Ovary (tissue), 3 donors: ENCODE measurements at regions not wholly inside any gene's neighbourhood (a gene's known extent, or its start where the extent isn't known, plus 50 kb on each side); places are given as distances from the start of the nearest gene placed in this dataset.

Experiments used
- CTCF ChIP-seq, 3 donors: fragments of 450-650 bp in 2 of 3; fragments of 200-600 bp in 1 of 3; IDR thresholded peaks; one replicate each; pipeline versions ENCODE4 v1.5.1 to v1.8.0; 2016 to 2022; ENCODE audit warnings: antibody characterized with exemption in 3 of 3, mild to moderate bottlenecking in 1 of 3
- EP300 ChIP-seq: sonication (generic); formaldehyde crosslinking; IDR thresholded peaks from one replicate; pipeline ENCODE4 v1.6.1; 2017; ENCODE audit warnings: antibody characterized with exemption
- POLR2A ChIP-seq: fragments of 450-650 bp; IDR thresholded peaks from one replicate; pipeline ENCODE4 v1.6.1; 2017; ENCODE audit warnings: antibody characterized with exemption, mild to moderate bottlenecking, moderate library complexity
- donor health status: DM: no; HTN: no; CAD: no.

GRCh38 chr3:132840201-132840700 is 118.0 kb upstream of the NPHP3 start:
- TF ChIP-seq CTCF (IDR thresholded peaks at IDR 0.05) (no peak), POLR2A (no peak), EP300 (no peak)
